IPS-NIHi11 (cell line): ENCODE measurements at regions not wholly inside any gene's neighbourhood (a gene's known extent, or its start where the extent isn't known, plus 50 kb on each side); places are given as distances from the start of the nearest gene placed in this dataset.

Experiments used
- DNase-seq: peaks from one replicate; pipeline ENCODE4 v3.0.0; 2012; ENCODE audit warnings: mixed read lengths, low spot score

- peak; percentile 58 for DNase-seq
These were observed 222.1 kb downstream of the SOX9 start for GRCh38 chr17:72342627-72343527.

GRCh38 chr17:72343911-72344310, 223.1 kb downstream of the SOX9 start:
- DNase-seq, result no peak

- DNase-seq, result no peak
These were observed 223.8 kb downstream of the SOX9 start for GRCh38 chr17:72344613-72345012.

GRCh38 chr17:72345088-72345487, 224.3 kb downstream of the SOX9 start:
- DNase-seq, result no peak

GRCh38 chr17:72345536-72345935, 224.7 kb downstream of the SOX9 start:
- DNase-seq, result no peak

GRCh38 chr17:72346306-72346705, 225.5 kb downstream of the SOX9 start:
- no peak for DNase-seq

GRCh38 chr17:72349011-72349410, 228.2 kb downstream of the SOX9 start:
- no peak for DNase-seq

GRCh38 chr17:72349491-72349995, 228.7 kb downstream of the SOX9 start:
- DNase-seq, result no peak

GRCh38 chr17:72350073-72350472, 229.3 kb downstream of the SOX9 start:
- DNase-seq, result no peak

GRCh38 chr17:72351365-72351764, 230.5 kb downstream of the SOX9 start:
- DNase-seq, result no peak

- DNase-seq, result no peak
These were observed 231.1 kb downstream of the SOX9 start for GRCh38 chr17:72351884-72352346.

- no peak for DNase-seq
These were observed 232.7 kb downstream of the SOX9 start for GRCh38 chr17:72353502-72353901.

GRCh38 chr17:72354071-72354470, 233.3 kb downstream of the SOX9 start:
- DNase-seq, result no peak

- DNase-seq, result no peak
These were observed 237.0 kb downstream of the SOX9 start for GRCh38 chr17:72357764-72358365.

GRCh38 chr17:72358465-72358864, 237.6 kb downstream of the SOX9 start:
- DNase-seq, result no peak

- no peak for DNase-seq
These were observed 238.5 kb downstream of the SOX9 start for GRCh38 chr17:72359274-72359673.

GRCh38 chr17:72359811-72360210, 239.0 kb downstream of the SOX9 start:
- DNase-seq, result no peak

GRCh38 chr17:72360386-72360940, 239.6 kb downstream of the SOX9 start:
- no peak for DNase-seq

GRCh38 chr17:72361892-72362291, 241.1 kb downstream of the SOX9 start:
- DNase-seq, result no peak

- DNase-seq, result no peak
These were observed 241.7 kb downstream of the SOX9 start for GRCh38 chr17:72362376-72363088.

- no peak for DNase-seq
These were observed 242.3 kb downstream of the SOX9 start for GRCh38 chr17:72363089-72363610.

- no peak for DNase-seq
These were observed 245.1 kb downstream of the SOX9 start for GRCh38 chr17:72365857-72366414.
